Spleen (tissue), 11 donors: ENCODE measurements at regions not wholly inside any gene's neighbourhood (a gene's known extent, or its start where the extent isn't known, plus 50 kb on each side); places are given as distances from the start of the nearest gene placed in this dataset.
"Not testable (repeated sequence)": the region's sequence is repeated elsewhere in the genome, so short reads cannot be mapped to it uniquely, and the experiment has no call there.

Experiments used
- DNase-seq: peaks from one replicate; pipeline ENCODE4 v3.0.0-alpha.2; 2020
- H3K27ac ChIP-seq, 8 donors: fragments of 200-600 bp; sonication (generic) in 7 of 8; 1 replicate in 4 of 8; 2 replicates in 4 of 8; pipeline versions ENCODE4 v1.5.0 to v1.8.0; 2016 to 2021; ENCODE audit warnings: inconsistent platforms in 4 of 8, mild to moderate bottlenecking in 4 of 8, moderate library complexity in 1 of 8
- H3K27me3 ChIP-seq, 7 donors: fragments of 200-600 bp; sonication (generic) in 6 of 7; replicated peaks in 1 of 7; 1 replicate in 4 of 7; 2 replicates in 3 of 7; pipeline versions ENCODE4 v1.5.0 to v1.8.0; 2016 to 2021; ENCODE audit warnings: inconsistent platforms in 3 of 7, mild to moderate bottlenecking in 1 of 7
- H3K36me3 ChIP-seq, 6 donors: fragments of 200-600 bp; sonication (generic) in 5 of 6; 1 replicate in 4 of 6; 2 replicates in 2 of 6; pipeline versions ENCODE4 v1.5.0 to v1.8.0; 2016 to 2021; ENCODE audit warnings: inconsistent platforms in 2 of 6
- H3K4me1 ChIP-seq, 6 donors: fragments of 200-600 bp; sonication (generic) in 5 of 6; 1 replicate in 3 of 6; 2 replicates in 3 of 6; pipeline versions ENCODE4 v1.5.0 to v1.8.0; 2016 to 2021; ENCODE audit warnings: inconsistent platforms in 3 of 6
- H3K4me3 ChIP-seq, 8 donors: fragments of 200-600 bp; sonication (generic) in 7 of 8; 1 replicate in 4 of 8; 2 replicates in 4 of 8; pipeline versions ENCODE4 v1.5.0 to v1.8.0; 2016 to 2021; ENCODE audit warnings: inconsistent platforms in 4 of 8, mild to moderate bottlenecking in 4 of 8, moderate library complexity in 2 of 8
- H3K9me3 ChIP-seq, 8 donors: fragments of 200-600 bp; sonication (generic) in 7 of 8; 1 replicate in 4 of 8; 2 replicates in 4 of 8; pipeline versions ENCODE4 v1.5.0 to v1.8.0; 2016 to 2021; ENCODE audit warnings: inconsistent platforms in 4 of 8
- CTCF ChIP-seq, 11 experiments: fragments of 200-600 bp in 7 of 11; fragments of 450-650 bp in 4 of 11; sonication (generic) in 4 of 11; IDR thresholded peaks in 8 of 11; conservative IDR thresholded peaks in 3 of 11; 1 replicate in 7 of 11; 2 replicates in 4 of 11; pipeline versions ENCODE4 v1.4.0 to v1.8.0; 2016 to 2021; ENCODE audit warnings: antibody characterized with exemption in 11 of 11, inconsistent platforms in 4 of 11, mild to moderate bottlenecking in 1 of 11
- POLR2A ChIP-seq, 3 donors: fragments of 450-650 bp; IDR thresholded peaks; one replicate each; pipeline ENCODE4 v1.5.1; 2017; ENCODE audit warnings: antibody characterized with exemption in 3 of 3, mild to moderate bottlenecking in 1 of 3
- POLR2AphosphoS5 ChIP-seq, 3 donors: sonication (generic); formaldehyde crosslinking; IDR thresholded peaks; one replicate each; pipeline ENCODE4 v1.5.1; 2017; ENCODE audit warnings: antibody characterized with exemption in 3 of 3
- WGBS, 5 donors: extraction: QIAGEN DNeasy Blood & Tissue Kit in 3 of 5; methylation state at CpG; one replicate each; pipeline versions ENCODE4 v1.1.5 to v1.1.7; 2013 to 2018; 5-methylcytosine and 5-hydroxymethylcytosine counted together
- intact Hi-C: fragments of 100-400 bp; cut with DNase I; formaldehyde crosslinking; loops from one replicate; pipeline ENCODE4 v1.15.0; 2023; ENCODE audit warnings: low total_unique reads
- small RNA-seq, 4 donors: library from RNA; depleted of rRNA; stranded (forward); fragments of <200 nt; gene quantifications; one replicate each; pipeline ENCODE3, GENCODE V24; 2016
- donor health status: healthy with polysubstance abuse.
- donor health status: DM: no; HTN: no; CAD: no; lungs with moderate emphysema.
- donor health status: DM: no; HTN: no; CAD: no.
- donor health status: Bipolar disorder and iron deficiency.
- donor health status: healthy.
- donor health status: DM: no; HTN: no; CAD: no.
- donor health status: DM: yes; HTN: yes; CAD: no.

DNA sequence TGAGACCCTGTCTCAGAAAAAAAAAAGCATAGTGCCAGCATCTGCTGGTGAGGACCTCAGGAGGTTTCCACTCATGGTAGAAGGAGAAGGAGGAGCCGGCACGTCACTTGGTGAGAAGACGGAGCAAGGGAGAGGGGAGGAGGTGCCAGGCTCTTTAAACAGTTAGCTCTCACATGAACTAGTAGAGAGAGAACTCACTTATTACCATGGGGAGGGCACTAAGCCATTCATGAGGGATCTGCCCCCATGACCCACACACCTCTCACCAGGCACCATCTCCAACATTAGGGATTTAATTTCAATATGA is 62.9 kb upstream of the VKORC1L1 start:
- whole genome bisulfite sequencing, 5 donors, result 69 to 86% (median 73%) methylated on average over 3 of the region's 3 CpGs
- DNase-seq, result no peak
- no peaks in the 10 kb centered on the region for H3K4me1 ChIP-seq
- peaks cover 0 to 12% (median 0%) of the 10 kb centered on the region in 6 donors for H3K36me3 ChIP-seq
- no peaks in the 10 kb centered on the region for H3K27me3 ChIP-seq
- no peak overlapping the region for H3K4me3 ChIP-seq
- no peak overlapping the region for H3K27ac ChIP-seq
- intact Hi-C loops, result no loop called here
- H3K9me3 ChIP-seq, result peaks cover 0 to 6% (median 0%) of the 10 kb centered on the region in 8 donors
- TF ChIP-seq POLR2A (IDR thresholded peaks at IDR 0.05) (no peak), CTCF (IDR thresholded peaks at IDR 0.05 in 8 of 11, conservative IDR thresholded peaks at IDR 0.05 in 3 of 11) (no peak), POLR2AphosphoS5 (IDR thresholded peaks at IDR 0.05) (no peak)

- TF ChIP-seq CTCF (IDR thresholded peaks at IDR 0.05 in 8 of 11, conservative IDR thresholded peaks at IDR 0.05 in 3 of 11) (no peak), POLR2A (IDR thresholded peaks at IDR 0.05) (no peak), POLR2AphosphoS5 (IDR thresholded peaks at IDR 0.05) (no peak)
- H3K27me3 ChIP-seq, result no peaks in the 10 kb centered on the region
- no peak overlapping the region for H3K27ac ChIP-seq
- intact Hi-C loops, result no loop called here
- no peak overlapping the region for H3K4me3 ChIP-seq
- H3K36me3 ChIP-seq, result peaks cover 0 to 6% (median 0%) of the 10 kb centered on the region in 6 donors
- H3K9me3 ChIP-seq, result peaks cover 0 to 6% (median 0%) of the 10 kb centered on the region in 8 donors
- 85 to 96% (median 91%) methylated on average over 5 of the region's 5 CpGs for WGBS, 5 donors
- no peaks in the 10 kb centered on the region for H3K4me1 ChIP-seq
- DNase-seq, result no peak
These were observed 60.6 kb upstream of the VKORC1L1 start for GRCh38 chr7:65812281-65812680.

DNA sequence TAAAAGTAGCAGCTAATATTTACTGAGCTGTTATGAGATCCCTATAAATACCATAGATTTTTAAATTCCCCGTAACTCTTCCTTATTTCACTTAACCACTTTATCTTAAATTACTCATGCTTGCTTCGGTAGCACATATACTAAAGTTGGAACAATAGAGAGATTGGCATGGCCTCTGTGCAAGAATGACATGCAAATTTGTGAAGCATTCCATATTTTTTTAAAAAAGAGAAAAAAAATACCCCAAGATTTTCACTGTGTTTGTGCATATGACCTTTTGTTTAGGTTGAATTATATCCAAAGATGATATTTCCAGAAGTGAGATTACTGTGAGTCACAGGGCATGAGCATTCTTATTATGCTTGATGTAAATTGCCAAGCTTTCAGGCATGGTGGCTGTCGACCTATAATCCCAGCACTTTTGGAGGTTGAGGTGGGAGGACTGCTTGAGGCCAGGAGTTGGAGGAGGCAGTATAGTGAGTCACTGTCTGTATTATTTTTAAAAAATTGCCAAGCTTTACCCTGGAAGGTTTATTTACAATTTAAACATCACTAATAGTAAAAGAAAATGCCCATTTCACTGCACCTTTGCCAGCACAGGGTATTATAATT is 58.2 kb upstream of the VKORC1L1 start:
- intact Hi-C loops, DNase-seq, H3K27me3 ChIP-seq, H3K4me3 ChIP-seq, H3K27ac ChIP-seq, H3K9me3 ChIP-seq, H3K4me1 ChIP-seq: not testable (repeated sequence)
- 69 to 94% (median 79%) methylated on average over 3 of the region's 3 CpGs for WGBS, 5 donors
- peaks cover 0 to 12% (median 0%) of the 10 kb centered on the region in 6 donors for H3K36me3 ChIP-seq

DNA sequence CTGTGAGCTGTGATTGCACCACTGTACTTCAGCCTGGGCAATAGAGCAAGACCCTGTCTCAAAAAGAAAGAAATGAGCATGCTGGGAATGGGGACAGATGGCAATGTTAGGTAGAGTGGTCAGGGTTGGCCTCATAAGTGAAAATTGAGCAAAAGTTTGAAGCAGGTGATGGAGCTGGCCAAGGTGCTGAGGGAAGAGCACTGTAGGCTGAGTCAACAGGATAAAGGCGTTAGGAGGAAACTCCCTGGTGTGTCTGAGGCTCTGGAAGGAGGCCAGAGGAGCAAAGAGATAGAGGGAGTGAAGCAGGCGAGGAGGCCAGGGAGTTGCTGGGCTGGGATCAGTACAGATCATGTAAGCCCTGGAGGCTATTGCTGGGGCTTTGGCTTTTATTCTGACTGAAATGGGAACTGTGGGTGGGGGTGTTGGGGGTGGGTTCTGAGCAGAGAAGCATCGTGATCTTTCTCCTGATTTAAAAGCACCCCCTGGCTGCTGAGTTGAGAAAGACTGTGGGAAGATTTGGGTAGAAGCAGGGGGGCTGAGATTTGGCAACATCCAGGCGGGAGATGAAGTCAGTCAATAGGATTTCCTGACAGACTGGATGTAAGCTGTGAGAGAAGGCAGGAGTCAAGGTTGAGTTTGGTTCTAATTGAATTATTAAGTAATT is 52.5 kb upstream of the VKORC1L1 start:
- DNase-seq, result no peak
- no peak overlapping the region for H3K4me3 ChIP-seq
- WGBS, 5 donors, result 41 to 51% (median 46%) methylated on average over 4 of the region's 4 CpGs
- no peak for TF ChIP-seq POLR2AphosphoS5 (IDR thresholded peaks at IDR 0.05)
- TF ChIP-seq CTCF (IDR thresholded peaks at IDR 0.05 in 8 of 11, conservative IDR thresholded peaks at IDR 0.05 in 3 of 11), result peak in 1 of 11 experiments; percentile 20
- no peak overlapping the region for H3K27ac ChIP-seq
- no peaks in the 10 kb centered on the region for H3K9me3 ChIP-seq
- peaks cover 0 to 8% (median 0%) of the 10 kb centered on the region in 6 donors for H3K4me1 ChIP-seq
- H3K36me3 ChIP-seq, result peaks cover 0 to 8% (median 0%) of the 10 kb centered on the region in 6 donors
- intact Hi-C loops, result no loop called here
- H3K27me3 ChIP-seq, result no peaks in the 10 kb centered on the region

Small RNAs in the stretch of these regions (small RNA-seq; reads per million reads assigned to genes)
- gene AC114501.1 (0 reads per million in 4 donors), gene RNU6-912P (0 reads per million in 4 donors), gene SNORA15B-2 (0 reads per million in 4 donors), gene SNORA22 (0 reads per million in 4 donors)
